Fibroblast of the aortic adventitia (primary cell): ENCODE measurements at regions not wholly inside any gene's neighbourhood (a gene's known extent, or its start where the extent isn't known, plus 50 kb on each side); places are given as distances from the start of the nearest gene placed in this dataset.

Experiments
- DNase-seq: peaks from one replicate; pipeline ENCODE4 v3.0.0-alpha.2; 2010; ENCODE audit warnings: low read depth
- H3K4me3 ChIP-seq: 2 replicates; pipeline ENCODE4 v1.5.1; 2011; ENCODE audit warnings: low read depth, mild to moderate bottlenecking, control low read depth, low read length, moderate library complexity
- CTCF ChIP-seq: IDR thresholded peaks from 2 replicates; pipeline ENCODE4 v1.5.1; 2011; ENCODE audit warnings: mild to moderate bottlenecking, low read length, control low read depth, inconsistent platforms; ENCODE audit not compliant: insufficient read depth

DNA sequence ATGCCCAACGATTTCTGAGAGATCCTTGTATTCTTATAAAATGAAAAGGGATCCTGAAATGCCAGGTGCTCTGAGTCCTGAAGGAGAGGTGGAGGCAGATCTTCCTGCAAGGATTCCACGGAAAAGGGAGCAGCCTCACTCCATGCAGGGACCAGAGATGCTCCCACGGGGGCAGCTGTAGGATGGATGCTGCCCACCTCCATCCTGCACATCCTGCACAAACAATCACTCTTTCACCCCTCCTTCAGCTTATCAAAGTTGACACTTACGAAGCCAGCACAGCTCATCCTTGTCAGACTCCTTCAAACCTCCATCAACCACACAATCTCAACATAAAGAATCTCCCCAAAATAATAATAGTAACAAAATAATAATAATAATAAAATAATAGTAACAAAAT is 119.1 kb downstream of the GGTLC2 start:
- H3K4me3 ChIP-seq = no peak overlapping the region
- no peak for DNase-seq
- no peak for TF ChIP-seq CTCF

GRCh38 chr22:22764085-22764484 is 119.7 kb downstream of the GGTLC2 start:
- TF ChIP-seq CTCF = no peak

GRCh38 chr22:22767876-22768602 is 119.6 kb upstream of the IGLL5 start:
- H3K4me3 ChIP-seq = no peak overlapping the region
- no peak for DNase-seq
- peak; percentile 33 for TF ChIP-seq CTCF

More at GRCh38 chr22:22764085-22764484, 119.7 kb downstream of the GGTLC2 start:
- H3K4me3 ChIP-seq = no peak overlapping the region
- no peak for DNase-seq

DNA sequence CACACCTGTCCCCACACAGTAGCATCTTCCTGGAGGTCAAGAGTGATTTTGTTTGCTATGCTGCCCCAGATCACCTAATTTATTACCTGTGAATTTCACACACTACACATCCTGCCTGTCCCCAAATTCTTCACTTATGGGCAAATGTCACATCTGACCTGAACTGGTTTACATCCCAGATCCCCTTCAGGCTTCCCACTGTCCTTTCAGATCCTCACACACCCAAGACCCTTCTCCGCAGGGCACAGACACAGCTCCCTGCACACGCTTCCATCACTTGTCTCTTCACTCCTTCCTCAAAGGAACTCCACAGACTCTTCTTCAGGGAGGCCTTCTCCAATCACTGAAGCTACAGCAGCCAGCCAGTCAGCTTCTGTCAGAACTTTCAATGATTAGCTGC is 118.7 kb upstream of the IGLL5 start:
- no peak for TF ChIP-seq CTCF
- no peak overlapping the region for H3K4me3 ChIP-seq
- DNase-seq = no peak

DNA sequence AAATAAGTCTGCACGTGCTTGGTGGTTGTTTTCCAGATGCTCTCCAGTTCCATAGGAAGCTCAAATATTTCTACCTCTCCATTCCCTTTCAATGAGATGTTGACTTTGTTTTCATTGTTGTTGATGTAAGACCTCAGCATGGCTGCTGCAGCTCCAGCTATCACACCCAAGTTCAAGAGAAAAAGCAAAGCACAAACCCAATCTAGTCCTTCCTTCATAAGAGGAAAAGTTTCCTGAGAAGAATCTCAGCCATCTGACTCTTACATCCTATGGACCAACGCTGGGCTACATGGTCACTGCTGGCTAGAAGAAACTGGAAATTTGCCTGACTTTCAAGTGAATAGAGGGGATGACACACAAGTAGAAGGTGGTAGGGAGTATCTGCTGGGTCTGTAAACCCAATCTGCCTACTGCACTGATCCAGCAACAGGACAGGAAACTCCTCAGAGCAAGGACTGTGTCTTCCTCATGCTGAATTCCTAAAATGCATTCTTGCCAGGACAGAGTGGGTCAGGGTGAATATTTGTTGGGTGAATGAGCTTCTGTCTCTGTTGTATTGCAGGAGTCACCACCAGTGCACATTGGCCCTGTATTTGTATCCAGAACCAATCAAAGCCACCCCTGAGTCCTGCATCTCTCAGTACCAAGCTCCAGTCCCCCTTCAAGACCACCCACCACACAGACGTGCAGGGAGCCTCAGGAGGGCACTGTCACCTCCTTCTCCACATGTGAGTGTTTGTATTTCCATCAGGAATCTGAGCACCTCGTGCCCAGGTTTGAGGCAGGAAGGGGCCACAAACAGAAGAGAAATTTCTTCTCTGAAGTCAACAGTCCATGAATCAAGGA is 118.0 kb upstream of the IGLL5 start:
- no peak overlapping the region for H3K4me3 ChIP-seq
- no peak for TF ChIP-seq CTCF
- DNase-seq = no peak

- DNase-seq = peak; percentile 38
- no peak overlapping the region for H3K4me3 ChIP-seq
- TF ChIP-seq CTCF = peak; percentile 80
Measured at GRCh38 chr22:22770280-22770871, 117.2 kb upstream of the IGLL5 start.
